ENCODE measurements at regions not wholly inside any gene's neighbourhood (a gene's known extent, or its start where the extent isn't known, plus 50 kb on each side); places are given as distances from the start of the nearest gene placed in this dataset.
"Not testable (repeated sequence)": the region's sequence is repeated elsewhere in the genome, so short reads cannot be mapped to it uniquely, and the experiment has no call there.

- DNase-seq (ENCODE audit: low read depth, low spot score) = no peak
These were observed 233.1 kb upstream of the HES1 start for GRCh38 chr3:193902607-193903511.

DNA sequence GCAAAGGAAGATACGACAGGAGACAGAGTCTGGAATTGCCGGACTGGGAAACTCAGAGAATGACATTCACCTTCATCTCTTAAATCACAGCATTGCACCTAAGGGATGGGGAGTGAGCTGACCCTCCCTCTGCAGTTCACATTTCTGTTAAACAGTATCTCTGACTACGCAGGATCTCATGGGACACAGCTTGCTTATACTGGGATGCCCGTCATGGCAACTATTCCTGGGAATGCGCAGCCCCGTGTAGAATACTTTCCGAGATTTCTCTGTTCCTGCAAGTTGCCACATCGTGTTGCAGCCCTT is 232.5 kb upstream of the HES1 start:
- DNase-seq (ENCODE audit: low read depth, low spot score) = no peak

DNA sequence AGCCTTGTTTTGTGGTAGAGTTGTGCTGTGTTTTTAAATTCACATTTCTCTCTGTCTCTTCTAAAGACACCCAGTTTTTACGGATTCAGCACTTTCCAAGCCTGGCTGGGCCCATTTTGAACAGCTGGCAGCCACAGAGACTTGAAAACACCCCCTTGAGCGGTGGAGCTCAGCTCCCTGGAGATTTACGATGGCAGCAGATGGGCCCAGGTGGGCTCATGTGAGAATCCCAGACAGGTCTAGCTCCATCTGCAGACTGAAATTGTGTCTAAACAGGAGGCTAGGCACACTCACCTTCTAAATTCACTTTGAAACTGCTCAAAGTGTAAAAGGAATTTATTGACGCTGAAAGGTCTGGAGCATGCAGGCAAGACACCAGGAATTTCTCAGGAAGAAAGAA is 232.0 kb upstream of the HES1 start:
- DNase-seq (ENCODE audit: low read depth, low spot score) = no peak

DNA sequence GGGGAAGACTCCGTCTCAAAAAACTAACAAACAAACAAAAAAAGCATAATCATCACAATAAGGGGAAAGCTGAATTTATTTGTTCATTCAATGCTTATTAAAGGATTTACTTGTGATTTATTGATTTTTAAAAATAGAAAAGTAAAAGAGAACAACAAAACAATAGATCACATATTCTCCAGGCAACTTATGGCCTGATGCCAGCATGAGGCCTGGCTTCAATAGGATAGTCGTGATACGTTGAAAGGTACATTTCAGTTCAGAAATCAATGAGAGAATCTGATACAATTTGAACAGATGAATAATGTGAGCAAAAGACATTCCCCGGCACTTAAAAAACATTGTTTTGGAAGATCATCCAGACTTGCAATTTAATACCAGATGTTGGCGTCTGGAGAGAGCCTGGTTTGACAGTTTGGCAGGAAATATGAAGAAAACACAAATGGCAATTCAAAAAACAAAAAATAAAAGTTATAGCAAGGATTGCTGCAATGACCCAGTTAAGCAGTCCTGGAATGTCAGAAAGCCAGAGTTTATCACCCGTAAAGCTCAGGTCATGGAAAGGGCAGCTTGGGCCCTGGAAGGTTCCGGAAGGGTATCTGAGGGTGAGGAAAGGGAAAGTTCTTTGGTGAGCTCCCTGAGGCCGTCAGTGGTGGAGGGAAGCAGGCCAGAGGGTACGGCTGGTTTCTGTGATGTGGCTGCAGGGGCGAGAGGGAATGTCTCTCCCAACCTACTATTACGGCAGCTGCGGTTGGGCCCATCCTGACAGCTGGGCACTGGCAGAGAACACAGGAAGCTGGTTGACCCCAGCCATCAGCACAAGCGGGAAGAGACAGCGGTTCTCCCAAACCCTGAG is 230.2 kb upstream of the HES1 start:
- no peak for DNase-seq (ENCODE audit: low read depth, low spot score)

DNA sequence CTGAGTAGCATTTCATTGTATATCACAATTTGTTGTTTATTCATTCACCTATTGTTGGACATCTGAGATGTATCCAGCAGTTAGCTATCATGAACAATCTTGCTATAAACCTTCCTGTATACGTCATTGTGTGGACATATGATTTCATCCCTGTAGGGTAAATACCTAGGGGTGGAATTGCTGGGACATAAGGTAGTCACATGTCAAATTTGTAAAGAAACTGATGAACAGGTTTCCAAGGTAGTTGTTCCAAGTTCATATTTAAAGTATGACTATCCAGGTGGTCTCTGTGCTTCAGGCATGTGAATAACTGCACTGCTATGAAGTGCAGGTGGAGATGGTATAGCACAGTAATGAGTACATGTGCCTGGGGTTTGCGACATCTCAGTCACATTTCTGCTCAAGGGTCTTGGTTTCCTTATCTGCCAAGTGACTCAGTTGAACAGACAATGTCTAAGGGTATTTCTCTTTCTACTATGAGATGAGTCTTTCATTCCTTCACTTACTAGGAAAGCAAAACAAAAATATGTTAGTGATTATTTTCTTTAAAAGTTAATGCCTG is 229.0 kb upstream of the HES1 start:
- no peak for DNase-seq (ENCODE audit: low read depth, low spot score)

GRCh38 chr3:193908181-193908744 is 227.7 kb upstream of the HES1 start:
- no peak for DNase-seq (ENCODE audit: low read depth, low spot score)

- DNase-seq (ENCODE audit: low read depth, low spot score) = no peak
These were observed 226.6 kb upstream of the HES1 start for GRCh38 chr3:193909387-193909786.

DNA sequence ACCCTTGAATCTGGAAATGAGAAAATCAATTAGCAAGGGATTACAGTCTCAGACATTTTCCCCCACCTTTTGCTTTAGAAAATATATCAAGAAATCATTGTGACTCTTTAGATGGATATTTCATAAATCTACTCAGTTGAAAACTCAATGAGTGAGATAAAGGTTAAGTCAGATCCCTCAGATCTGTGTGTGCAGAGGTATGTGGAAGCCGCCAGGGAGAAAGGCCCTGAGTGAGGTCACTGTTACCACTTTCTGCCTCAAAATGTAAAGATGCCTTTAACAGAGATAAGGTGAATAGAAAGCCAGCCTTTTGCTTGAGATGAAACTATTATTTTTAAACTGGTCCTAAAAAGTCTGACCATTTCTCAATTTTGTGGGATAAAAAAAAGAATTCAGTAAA is 225.6 kb upstream of the HES1 start:
- DNase-seq (ENCODE audit: low read depth, low spot score) = no peak

DNA sequence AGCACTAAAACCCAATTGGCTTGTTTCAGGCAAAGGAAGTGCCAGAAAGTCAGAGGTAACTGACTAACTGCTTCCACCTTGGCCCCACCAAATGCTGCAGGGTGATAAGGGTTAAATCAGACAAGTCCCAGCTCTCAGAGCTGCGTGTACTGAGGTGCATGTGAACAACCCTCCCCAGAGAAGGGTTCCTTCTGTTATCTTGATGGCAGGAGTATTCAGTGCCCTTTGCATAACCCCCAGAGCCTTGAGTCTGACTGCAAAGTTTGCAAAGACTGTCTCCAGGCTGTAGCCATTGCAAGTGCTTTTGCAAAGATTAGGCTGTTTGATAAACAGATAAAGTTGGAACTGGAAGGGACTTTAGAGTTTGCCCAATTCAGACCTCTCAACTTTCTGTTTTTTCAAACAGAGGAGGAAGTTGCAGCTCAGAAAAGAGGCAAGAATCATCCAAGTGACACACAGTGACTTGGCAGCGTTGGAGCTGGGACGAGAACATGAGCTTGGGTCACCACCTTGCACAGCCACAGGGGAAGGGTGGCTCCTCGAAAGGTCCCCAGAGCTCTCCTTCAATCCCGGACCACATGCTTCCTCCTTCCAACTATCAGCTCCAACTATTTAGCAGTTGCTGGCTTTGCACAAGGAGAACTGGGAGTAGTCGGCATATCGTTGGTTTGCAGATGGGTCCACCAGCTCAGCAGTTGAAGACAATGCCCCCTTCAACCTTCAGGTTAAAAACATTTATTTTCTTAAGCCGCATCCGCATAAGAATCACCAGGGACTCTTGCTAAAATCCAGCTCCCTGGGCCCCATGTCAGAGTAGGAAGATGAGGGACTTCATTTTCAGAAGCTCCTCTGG is 224.8 kb upstream of the HES1 start:
- no peak for DNase-seq (ENCODE audit: low read depth, low spot score)

DNA sequence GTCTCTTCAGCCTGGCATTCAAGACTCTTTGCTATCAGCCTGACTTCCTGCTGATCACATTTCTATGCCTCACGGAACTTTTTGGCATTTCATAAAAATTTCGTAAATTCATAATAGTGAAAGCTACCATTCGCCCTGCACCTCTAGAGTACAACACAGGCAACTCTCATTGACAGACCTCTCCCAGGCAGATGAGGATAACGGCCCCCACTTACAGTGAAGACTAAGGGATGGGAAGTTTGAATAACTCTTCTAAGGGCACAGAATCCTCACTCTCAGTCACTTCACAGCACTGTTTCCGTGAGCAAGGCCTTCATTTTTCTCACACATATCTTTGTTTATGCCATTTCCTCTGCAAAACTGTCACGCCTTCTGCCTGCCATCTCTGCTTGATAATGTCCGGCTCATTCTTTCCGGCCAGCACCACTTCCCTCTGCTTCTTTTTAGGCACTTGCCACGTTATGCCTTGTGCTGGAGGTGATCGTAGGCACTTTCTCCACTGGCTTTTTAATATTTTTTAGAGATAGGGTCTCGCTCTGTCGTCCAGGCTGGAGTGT is 224.1 kb upstream of the HES1 start:
- no peak for DNase-seq (ENCODE audit: low read depth, low spot score)

DNA sequence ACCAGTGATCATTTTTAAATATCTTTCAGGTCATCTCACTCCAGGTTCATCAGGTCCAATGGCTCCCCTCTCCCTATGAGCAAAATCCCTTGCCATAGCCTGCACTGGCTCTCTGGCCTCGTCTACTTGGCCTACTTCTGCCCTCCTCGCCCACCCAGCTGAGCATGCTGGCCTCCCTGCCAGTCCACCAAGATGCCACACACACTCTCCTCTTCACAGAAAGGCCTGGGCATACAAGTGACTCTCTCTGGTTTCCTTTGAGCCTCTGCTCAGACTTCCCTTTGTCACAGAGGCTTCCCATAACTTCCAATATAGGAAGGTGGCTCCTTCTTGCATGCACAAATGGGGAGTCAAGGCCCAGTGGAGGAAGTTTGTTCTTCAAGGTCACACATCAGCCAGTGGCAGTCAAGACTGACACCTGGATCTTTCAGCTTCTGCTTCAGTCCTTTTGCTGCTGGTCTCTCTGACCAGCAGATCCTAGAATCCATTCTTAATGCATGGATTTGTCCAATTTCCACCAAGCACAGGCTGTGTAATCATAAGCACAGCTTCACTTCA is 223.2 kb upstream of the HES1 start:
- DNase-seq (ENCODE audit: low read depth, low spot score) = no peak

DNA sequence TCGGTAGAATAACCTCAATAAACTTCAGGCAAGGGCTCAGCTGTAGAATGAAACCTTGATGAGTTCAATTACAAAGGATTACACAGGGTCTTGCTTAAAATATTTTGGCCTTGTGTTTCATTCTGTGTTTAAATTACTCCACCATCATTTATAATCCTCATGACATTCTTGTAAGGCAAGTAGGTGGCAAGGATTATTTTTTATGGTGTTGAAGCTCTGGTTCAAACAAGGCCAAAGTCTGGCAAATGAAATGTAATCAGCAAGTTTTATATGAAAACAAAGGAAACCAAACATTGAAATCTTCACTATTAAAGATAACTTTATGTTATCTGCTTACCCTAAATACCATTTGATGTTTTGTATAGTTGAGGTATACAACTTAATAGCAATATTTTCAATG is 221.3 kb upstream of the HES1 start:
- DNase-seq (ENCODE audit: low read depth, low spot score) = no peak

GRCh38 chr3:193915099-193915498 is 220.8 kb upstream of the HES1 start:
- no peak for DNase-seq (ENCODE audit: low read depth, low spot score)

DNA sequence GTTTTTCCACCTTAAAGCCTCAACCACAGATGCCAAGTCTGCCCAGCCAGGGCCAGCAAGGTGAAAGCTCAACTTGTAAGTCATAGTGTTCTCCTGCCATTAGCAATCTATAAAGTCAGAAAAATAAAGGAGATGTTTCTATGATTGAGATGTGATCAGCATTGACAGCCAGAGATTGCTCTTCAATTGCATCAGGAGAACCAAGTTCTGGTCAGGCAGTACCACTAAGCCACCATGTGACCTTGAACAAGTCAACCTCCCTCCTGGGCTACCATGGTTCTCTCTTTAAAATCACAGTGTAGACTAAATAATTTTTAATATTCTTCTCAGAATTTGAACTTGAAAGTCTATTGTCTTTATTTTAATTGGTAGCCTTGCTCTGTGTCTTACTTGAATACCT is 220.3 kb upstream of the HES1 start:
- no peak for DNase-seq (ENCODE audit: low read depth, low spot score)

GRCh38 chr3:193917158-193917557 is 218.8 kb upstream of the HES1 start:
- DNase-seq (ENCODE audit: low read depth, low spot score) = no peak

- no peak for DNase-seq (ENCODE audit: low read depth, low spot score)
These were observed 214.5 kb upstream of the HES1 start for GRCh38 chr3:193921465-193921864.

DNA sequence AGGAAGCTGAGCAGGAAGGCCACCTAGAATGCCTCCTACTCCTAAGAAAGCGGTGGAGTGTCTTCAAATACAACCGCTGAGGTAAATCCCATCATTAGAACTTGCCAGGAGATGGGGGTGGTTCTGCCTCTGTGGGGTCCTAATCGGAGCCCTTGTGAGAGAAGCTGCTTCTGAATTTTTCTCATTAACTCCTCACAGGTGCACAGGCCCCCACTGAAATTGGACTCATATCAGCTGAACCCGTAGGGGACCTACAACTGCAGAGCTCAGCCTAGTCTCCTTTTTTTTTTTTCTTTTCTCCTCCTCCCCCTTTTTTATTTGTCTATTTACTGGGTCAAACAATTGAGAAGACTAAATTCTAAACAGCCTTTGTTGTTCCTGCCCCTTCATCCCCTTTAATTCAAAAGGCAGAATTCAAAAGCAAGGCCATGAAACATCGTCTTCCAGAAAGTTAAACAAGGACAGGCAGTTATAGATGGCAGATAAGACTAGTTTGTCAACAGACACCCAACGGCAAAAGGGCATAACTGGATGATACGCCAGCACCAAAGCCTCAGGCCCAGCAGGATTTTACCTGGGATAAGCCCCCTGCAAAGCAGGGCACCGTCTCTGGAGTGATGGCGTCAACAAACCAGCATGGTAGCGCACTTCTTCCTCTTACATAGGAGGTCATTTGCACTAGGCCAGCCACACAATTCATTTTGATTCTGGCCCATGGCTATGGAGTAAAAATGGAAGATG is 213.7 kb upstream of the HES1 start:
- DNase-seq (ENCODE audit: low read depth, low spot score) = no peak

DNA sequence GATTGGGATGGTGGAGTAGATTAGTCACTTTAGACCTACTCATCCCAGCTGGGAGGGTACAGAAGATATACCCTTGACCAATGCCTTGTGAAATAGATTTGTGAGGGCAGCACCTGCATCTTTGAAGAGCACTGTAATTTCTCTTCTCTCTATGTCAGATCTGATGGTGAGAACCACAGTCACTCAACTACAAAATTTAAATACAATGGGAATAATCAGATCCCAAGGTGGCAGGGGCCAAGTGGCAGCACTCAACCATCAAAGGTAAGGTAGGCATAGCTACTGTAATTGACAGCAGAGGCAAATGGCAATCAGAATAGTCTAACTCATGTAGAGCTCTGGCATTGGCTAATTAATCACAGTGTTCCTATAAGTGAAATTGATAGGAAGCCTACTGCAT is 212.0 kb upstream of the HES1 start:
- DNase-seq (ENCODE audit: low read depth, low spot score) = not testable (repeated sequence)

GRCh38 chr3:193926071-193926470 is 209.9 kb upstream of the HES1 start:
- not testable (repeated sequence) for DNase-seq (ENCODE audit: low read depth, low spot score)

Measured in smooth muscle cell of the brain vasculature (primary cell).